CD14-positive monocyte (primary cell): ENCODE measurements at regions not wholly inside any gene's neighbourhood (a gene's known extent, or its start where the extent isn't known, plus 50 kb on each side); places are given as distances from the start of the nearest gene placed in this dataset.

Experiments
- DNase-seq, 3 donors: peaks; one replicate each; pipeline ENCODE4 v3.0.0-alpha.2; 2011 to 2022
- H2AFZ ChIP-seq: 2 replicates; pipeline ENCODE4 v1.6.0; 2012; ENCODE audit warnings: mild to moderate bottlenecking, low read depth, low read length, inconsistent platforms; ENCODE audit not compliant: insufficient read depth, poor library complexity, severe bottlenecking
- H3K27ac ChIP-seq, 2 donors: 1 replicate in 1 of 2; 2 replicates in 1 of 2; pipeline ENCODE4 v1.5.1; 2012 to 2013; ENCODE audit warnings: low read length in 2 of 2, control low read depth in 1 of 2, inconsistent platforms in 1 of 2, low read depth in 1 of 2, mild to moderate bottlenecking in 1 of 2
- H3K27me3 ChIP-seq, 2 donors: one replicate each; pipeline versions ENCODE4 v1.6.0 to v1.6.1; 2011 to 2013; ENCODE audit warnings: low read length in 2 of 2; ENCODE audit not compliant: control insufficient read depth in 2 of 2, insufficient read depth in 2 of 2
- H3K36me3 ChIP-seq, 2 donors: replicated peaks in 1 of 2; 1 replicate in 1 of 2; 2 replicates in 1 of 2; pipeline versions ENCODE4 v1.5.1 to v1.6.1; 2012 to 2013; ENCODE audit warnings: low read length in 2 of 2, control low read depth in 1 of 2, inconsistent platforms in 1 of 2, mild to moderate bottlenecking in 1 of 2; ENCODE audit not compliant: insufficient read depth in 2 of 2, control insufficient read depth in 1 of 2
- H3K4me1 ChIP-seq, 2 donors: 1 replicate in 1 of 2; 2 replicates in 1 of 2; pipeline versions ENCODE4 v1.5.1 to v1.6.1; 2012 to 2013; ENCODE audit warnings: low read length in 2 of 2, control low read depth in 1 of 2, inconsistent platforms in 1 of 2, mild to moderate bottlenecking in 1 of 2, moderate library complexity in 1 of 2; ENCODE audit not compliant: insufficient read depth in 2 of 2, control insufficient read depth in 1 of 2
- H3K4me2 ChIP-seq: replicated peaks from 2 replicates; pipeline ENCODE3; 2012; ENCODE audit warnings: low read length, moderate library complexity, mild to moderate bottlenecking; ENCODE audit not compliant: poor library complexity, severe bottlenecking; ENCODE audit errors: extremely low read depth
- H3K4me3 ChIP-seq, 3 experiments: fragments of 200-600 bp in 1 of 3; sonication (generic) in 1 of 3; replicated peaks in 1 of 3; 1 replicate in 2 of 3; 2 replicates in 1 of 3; pipeline ENCODE4 v1.5.1; 2011 to 2013; ENCODE audit warnings: low read length in 3 of 3, mild to moderate bottlenecking in 3 of 3, control low read depth in 2 of 3, low read depth in 2 of 3, inconsistent platforms in 1 of 3, moderate library complexity in 1 of 3
- H3K79me2 ChIP-seq: 2 replicates; pipeline ENCODE4 v1.6.0; 2012; ENCODE audit warnings: mild to moderate bottlenecking, control low read depth, inconsistent platforms, low read length, moderate library complexity; ENCODE audit not compliant: insufficient read depth
- H3K9ac ChIP-seq: 2 replicates; pipeline ENCODE4 v1.6.0; 2017; ENCODE audit warnings: low read length, mild to moderate bottlenecking; ENCODE audit not compliant: insufficient read depth, poor library complexity, severe bottlenecking
- H3K9me3 ChIP-seq, 2 donors: replicated peaks in 1 of 2; 1 replicate in 1 of 2; 2 replicates in 1 of 2; pipeline versions ENCODE4 v1.5.1 to v1.6.1; 2012 to 2013; ENCODE audit warnings: low read length in 2 of 2, control low read depth in 1 of 2; ENCODE audit not compliant: control insufficient read depth in 1 of 2, insufficient read depth in 1 of 2
- H4K20me1 ChIP-seq: 2 replicates; pipeline ENCODE4 v1.6.0; 2012; ENCODE audit warnings: mild to moderate bottlenecking, low read length, control low read depth, moderate library complexity; ENCODE audit not compliant: insufficient read depth
- H3K27ac Mint-ChIP-seq, 7 donors: one replicate each; pipeline ENCODE4 v1.8.0; 2020; ENCODE audit warnings: mild to moderate bottlenecking in 7 of 7, mixed read lengths in 7 of 7, moderate library complexity in 6 of 7, inconsistent platforms in 2 of 7
- H3K27me3 Mint-ChIP-seq, 3 donors: one replicate each; pipeline ENCODE4 v1.8.0; 2021 to 2022; ENCODE audit warnings: low read depth in 3 of 3, mild to moderate bottlenecking in 3 of 3, mixed read lengths in 3 of 3, moderate library complexity in 3 of 3, inconsistent platforms in 1 of 3
- H3K36me3 Mint-ChIP-seq, 2 donors: one replicate each; pipeline ENCODE4 v1.8.0; 2020; ENCODE audit warnings: mixed read lengths in 2 of 2, inconsistent platforms in 1 of 2, mild to moderate bottlenecking in 1 of 2
- H3K4me1 Mint-ChIP-seq: one replicate; pipeline ENCODE4 v1.8.0; 2020; ENCODE audit warnings: mild to moderate bottlenecking, mixed read lengths
- H3K4me3 Mint-ChIP-seq, 2 donors: one replicate each; pipeline ENCODE4 v1.8.0; 2020; ENCODE audit warnings: mild to moderate bottlenecking in 2 of 2, mixed read lengths in 2 of 2, moderate library complexity in 1 of 2
- H3K9me3 Mint-ChIP-seq, 7 donors: one replicate each; pipeline ENCODE4 v1.8.0; 2020 to 2022; ENCODE audit warnings: mixed read lengths in 7 of 7, mild to moderate bottlenecking in 6 of 7, moderate library complexity in 6 of 7, inconsistent platforms in 2 of 7
- CTCF ChIP-seq: fragments of 200-600 bp; IDR thresholded peaks from one replicate; pipeline ENCODE4 v1.8.0; 2022; ENCODE audit warnings: antibody characterized with exemption, mild to moderate bottlenecking
- WGBS: methylation state at CpG from one replicate; pipeline ENCODE4 v1.1.5; 2013; ENCODE audit warnings: missing lambda C conversion rate; ENCODE audit not compliant: insufficient coverage; 5-methylcytosine and 5-hydroxymethylcytosine counted together
- intact Hi-C, 2 donors: fragments of 100-400 bp; cut with micrococcal nuclease; formaldehyde crosslinking; loops; one replicate each; pipeline versions ENCODE4 v1.15.0 to v1.15.1; 2023

DNA sequence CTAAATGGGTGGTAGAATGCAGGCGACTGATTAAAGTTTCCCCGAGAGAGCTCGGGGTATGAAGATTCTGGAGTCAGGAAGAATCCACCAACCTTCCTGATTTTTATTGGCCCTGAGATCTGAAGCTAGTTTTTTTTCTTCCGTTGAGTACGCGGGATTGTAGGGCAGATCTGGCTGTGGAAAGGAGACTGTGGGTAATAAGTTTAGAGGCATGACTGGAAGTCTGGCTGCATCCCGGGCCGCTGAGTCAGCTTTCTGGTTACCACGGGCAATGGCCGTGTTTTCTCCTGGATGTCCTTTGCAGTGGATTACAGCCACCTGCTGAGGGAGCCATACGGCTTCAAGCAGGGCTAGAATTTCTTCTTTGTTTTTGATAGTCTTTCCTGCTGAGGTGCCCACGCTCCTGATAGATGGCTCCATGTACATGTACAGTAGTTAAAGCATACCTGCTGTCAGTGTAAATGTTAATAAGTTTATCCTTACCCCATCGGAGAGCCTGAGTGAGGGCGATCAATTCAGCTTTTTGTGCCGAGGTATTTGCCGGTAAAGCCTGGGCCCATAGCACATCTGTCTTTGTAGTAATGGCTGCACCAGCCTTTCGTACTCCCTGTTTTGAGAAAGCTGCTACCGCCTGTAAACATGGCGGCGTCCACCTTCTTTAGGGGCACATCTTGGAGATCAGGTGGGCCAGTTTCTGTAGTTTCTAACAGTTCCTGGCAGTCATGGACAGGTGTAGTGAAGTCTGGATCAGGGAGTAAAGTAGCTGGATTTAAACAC, 154.0 kb downstream of the TRIM27 start:
- whole genome bisulfite sequencing = 23% methylated on average over 19 of the region's 20 CpGs
- no peak for DNase-seq
- H3K4me1 ChIP-seq = no peaks in the 10 kb centered on the region
- Mint-ChIP-seq H3K27me3 (peaks cover 93 to 100% (median 96%) of the 10 kb centered on the region in 3 donors), H3K36me3 (peaks cover 0 to 19% of the 10 kb centered on the region in 2 donors), H3K4me1 (peaks cover 6% of the 10 kb centered on the region), H3K4me3 (peak overlapping the region in 1 of 2 donors; percentile 35), H3K27ac (no peak overlapping the region), H3K9me3 (peaks cover 17 to 83% (median 67%) of the 10 kb centered on the region in 7 donors)
- H3K9me3 ChIP-seq = peaks cover 43 to 82% of the 10 kb centered on the region in 2 donors
- H3K36me3 ChIP-seq = no peaks in the 10 kb centered on the region
- no peak overlapping the region for H3K4me2 ChIP-seq
- H3K9ac ChIP-seq = no peak overlapping the region
- H3K27me3 ChIP-seq = peaks cover 98 to 100% of the 10 kb centered on the region in 2 donors
- no peak overlapping the region for H3K27ac ChIP-seq
- no peak overlapping the region for H2AFZ ChIP-seq
- no peak overlapping the region for H3K4me3 ChIP-seq
- H4K20me1 ChIP-seq = no peaks in the 10 kb centered on the region
- intact Hi-C loops = no loop called here
- no peak for TF ChIP-seq CTCF
- no peaks in the 10 kb centered on the region for H3K79me2 ChIP-seq

GRCh38 chr6:28770732-28771131, 153.1 kb downstream of the TRIM27 start:
- WGBS = 58% methylated on average over 11 of the region's 14 CpGs
- no peaks in the 10 kb centered on the region for H3K4me1 ChIP-seq
- no peak overlapping the region for H2AFZ ChIP-seq
- Mint-ChIP-seq H3K4me3 (no peak overlapping the region), H3K27me3 (peaks cover 93 to 100% (median 96%) of the 10 kb centered on the region in 3 donors), H3K36me3 (peaks cover 5 to 21% of the 10 kb centered on the region in 2 donors), H3K9me3 (peaks cover 18 to 85% (median 68%) of the 10 kb centered on the region in 7 donors), H3K27ac (no peak overlapping the region), H3K4me1 (peaks cover 6% of the 10 kb centered on the region)
- no peak for DNase-seq
- intact Hi-C loops = no loop called here
- no peaks in the 10 kb centered on the region for H4K20me1 ChIP-seq
- no peaks in the 10 kb centered on the region for H3K79me2 ChIP-seq
- no peak overlapping the region for H3K4me2 ChIP-seq
- no peak overlapping the region for H3K4me3 ChIP-seq
- no peak overlapping the region for H3K27ac ChIP-seq
- TF ChIP-seq CTCF = no peak
- peaks cover 44 to 82% of the 10 kb centered on the region in 2 donors for H3K9me3 ChIP-seq
- H3K27me3 ChIP-seq = peaks cover 99 to 100% of the 10 kb centered on the region in 2 donors
- H3K36me3 ChIP-seq = no peaks in the 10 kb centered on the region
- H3K9ac ChIP-seq = no peak overlapping the region
